Spleen (tissue), 11 donors: ENCODE measurements at regions not wholly inside any gene's neighbourhood (a gene's known extent, or its start where the extent isn't known, plus 50 kb on each side); places are given as distances from the start of the nearest gene placed in this dataset.

ENCODE experiments used
- DNase-seq: peaks from one replicate; pipeline ENCODE4 v3.0.0-alpha.2; 2020
- H3K27ac ChIP-seq, 8 donors: fragments of 200-600 bp; sonication (generic) in 7 of 8; 1 replicate in 4 of 8; 2 replicates in 4 of 8; pipeline versions ENCODE4 v1.5.0 to v1.8.0; 2016 to 2021; ENCODE audit warnings: inconsistent platforms in 4 of 8, mild to moderate bottlenecking in 4 of 8, moderate library complexity in 1 of 8
- H3K27me3 ChIP-seq, 7 donors: fragments of 200-600 bp; sonication (generic) in 6 of 7; replicated peaks in 1 of 7; 1 replicate in 4 of 7; 2 replicates in 3 of 7; pipeline versions ENCODE4 v1.5.0 to v1.8.0; 2016 to 2021; ENCODE audit warnings: inconsistent platforms in 3 of 7, mild to moderate bottlenecking in 1 of 7
- H3K36me3 ChIP-seq, 6 donors: fragments of 200-600 bp; sonication (generic) in 5 of 6; 1 replicate in 4 of 6; 2 replicates in 2 of 6; pipeline versions ENCODE4 v1.5.0 to v1.8.0; 2016 to 2021; ENCODE audit warnings: inconsistent platforms in 2 of 6
- H3K4me1 ChIP-seq, 6 donors: fragments of 200-600 bp; sonication (generic) in 5 of 6; 1 replicate in 3 of 6; 2 replicates in 3 of 6; pipeline versions ENCODE4 v1.5.0 to v1.8.0; 2016 to 2021; ENCODE audit warnings: inconsistent platforms in 3 of 6
- H3K4me3 ChIP-seq, 8 donors: fragments of 200-600 bp; sonication (generic) in 7 of 8; 1 replicate in 4 of 8; 2 replicates in 4 of 8; pipeline versions ENCODE4 v1.5.0 to v1.8.0; 2016 to 2021; ENCODE audit warnings: inconsistent platforms in 4 of 8, mild to moderate bottlenecking in 4 of 8, moderate library complexity in 2 of 8
- H3K9me3 ChIP-seq, 8 donors: fragments of 200-600 bp; sonication (generic) in 7 of 8; 1 replicate in 4 of 8; 2 replicates in 4 of 8; pipeline versions ENCODE4 v1.5.0 to v1.8.0; 2016 to 2021; ENCODE audit warnings: inconsistent platforms in 4 of 8
- POLR2A ChIP-seq, 3 donors: fragments of 450-650 bp; IDR thresholded peaks; one replicate each; pipeline ENCODE4 v1.5.1; 2017; ENCODE audit warnings: antibody characterized with exemption in 3 of 3, mild to moderate bottlenecking in 1 of 3
- POLR2AphosphoS5 ChIP-seq, 3 donors: sonication (generic); formaldehyde crosslinking; IDR thresholded peaks; one replicate each; pipeline ENCODE4 v1.5.1; 2017; ENCODE audit warnings: antibody characterized with exemption in 3 of 3
- WGBS, 5 donors: extraction: QIAGEN DNeasy Blood & Tissue Kit in 3 of 5; methylation state at CpG; one replicate each; pipeline versions ENCODE4 v1.1.5 to v1.1.7; 2013 to 2018; 5-methylcytosine and 5-hydroxymethylcytosine counted together
- intact Hi-C: fragments of 100-400 bp; cut with DNase I; formaldehyde crosslinking; loops from one replicate; pipeline ENCODE4 v1.15.0; 2023; ENCODE audit warnings: low total_unique reads
- TF ChIP-seq, protein P1 (sequence below), 11 experiments: fragments of 200-600 bp in 7 of 11; fragments of 450-650 bp in 4 of 11; sonication (generic) in 4 of 11; IDR thresholded peaks in 8 of 11; conservative IDR thresholded peaks in 3 of 11; 1 replicate in 7 of 11; 2 replicates in 4 of 11; pipeline versions ENCODE4 v1.4.0 to v1.8.0; 2016 to 2021; ENCODE audit warnings: antibody characterized with exemption in 11 of 11, inconsistent platforms in 4 of 11, mild to moderate bottlenecking in 1 of 11
- donor health status: healthy with polysubstance abuse.
- donor health status: DM: no; HTN: no; CAD: no; lungs with moderate emphysema.
- donor health status: DM: no; HTN: no; CAD: no.
- donor health status: Bipolar disorder and iron deficiency.
- donor health status: healthy.
- donor health status: DM: no; HTN: no; CAD: no.
- donor health status: DM: yes; HTN: yes; CAD: no.

DNA sequence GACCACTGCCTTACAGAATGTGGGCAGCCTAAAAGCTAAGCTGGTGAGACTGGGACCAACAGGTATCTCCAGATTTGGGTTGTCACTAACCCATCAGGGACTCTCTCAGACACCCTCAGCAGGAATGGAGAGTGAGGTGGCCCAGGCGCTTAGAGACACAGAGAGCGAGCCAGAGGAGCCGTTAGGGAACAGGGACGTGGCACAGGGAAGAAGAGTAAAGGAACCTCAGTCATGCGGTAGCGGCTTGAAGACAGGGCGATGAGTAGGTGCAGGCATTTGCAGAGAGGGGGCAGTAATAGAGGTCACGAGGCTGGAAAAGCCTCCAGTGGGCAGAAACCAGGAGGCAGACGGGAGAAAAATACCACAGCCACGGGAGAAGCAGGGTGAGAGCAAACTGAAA, 158.0 kb upstream of the CCND2 start:
- TF ChIP-seq POLR2A (IDR thresholded peaks at IDR 0.05): no peak
- TF ChIP-seq, protein P1, sequence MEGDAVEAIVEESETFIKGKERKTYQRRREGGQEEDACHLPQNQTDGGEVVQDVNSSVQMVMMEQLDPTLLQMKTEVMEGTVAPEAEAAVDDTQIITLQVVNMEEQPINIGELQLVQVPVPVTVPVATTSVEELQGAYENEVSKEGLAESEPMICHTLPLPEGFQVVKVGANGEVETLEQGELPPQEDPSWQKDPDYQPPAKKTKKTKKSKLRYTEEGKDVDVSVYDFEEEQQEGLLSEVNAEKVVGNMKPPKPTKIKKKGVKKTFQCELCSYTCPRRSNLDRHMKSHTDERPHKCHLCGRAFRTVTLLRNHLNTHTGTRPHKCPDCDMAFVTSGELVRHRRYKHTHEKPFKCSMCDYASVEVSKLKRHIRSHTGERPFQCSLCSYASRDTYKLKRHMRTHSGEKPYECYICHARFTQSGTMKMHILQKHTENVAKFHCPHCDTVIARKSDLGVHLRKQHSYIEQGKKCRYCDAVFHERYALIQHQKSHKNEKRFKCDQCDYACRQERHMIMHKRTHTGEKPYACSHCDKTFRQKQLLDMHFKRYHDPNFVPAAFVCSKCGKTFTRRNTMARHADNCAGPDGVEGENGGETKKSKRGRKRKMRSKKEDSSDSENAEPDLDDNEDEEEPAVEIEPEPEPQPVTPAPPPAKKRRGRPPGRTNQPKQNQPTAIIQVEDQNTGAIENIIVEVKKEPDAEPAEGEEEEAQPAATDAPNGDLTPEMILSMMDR (IDR thresholded peaks at IDR 0.05 in 8 of 11, conservative IDR thresholded peaks at IDR 0.05 in 3 of 11): no peak
- no peak for TF ChIP-seq POLR2AphosphoS5 (IDR thresholded peaks at IDR 0.05)
- no peak overlapping the region for H3K4me3 ChIP-seq
- no peak overlapping the region for H3K27ac ChIP-seq
- intact Hi-C loops: no loop called here
- WGBS, 5 donors: 60 to 76% (median 65%) methylated on average over 10 of the region's 10 CpGs
- H3K4me1 ChIP-seq: peaks cover 17 to 51% (median 45%) of the 10 kb centered on the region in 6 donors
- no peaks in the 10 kb centered on the region for H3K9me3 ChIP-seq
- no peaks in the 10 kb centered on the region for H3K36me3 ChIP-seq
- no peak for DNase-seq
- peaks cover 0 to 36% (median 0%) of the 10 kb centered on the region in 7 donors for H3K27me3 ChIP-seq

DNA sequence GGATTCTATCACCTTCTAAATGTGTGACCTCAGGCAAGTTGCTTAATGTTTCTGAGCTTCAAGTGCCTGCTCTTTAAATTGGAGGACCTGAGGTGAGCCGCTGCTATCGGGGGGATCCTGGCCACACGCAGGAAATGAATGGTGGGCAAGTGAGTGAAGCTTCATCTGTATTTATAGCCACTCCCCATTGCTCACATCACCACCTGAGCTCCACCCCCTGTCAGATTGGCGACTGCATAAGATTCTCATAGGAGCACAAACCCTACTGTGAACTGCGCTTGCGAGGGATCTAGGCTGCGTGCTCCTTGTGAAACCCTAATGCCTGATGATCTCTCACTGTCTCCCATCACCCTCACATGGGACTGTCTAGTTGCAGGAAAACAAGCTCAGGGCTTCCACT, 158.6 kb upstream of the CCND2 start:
- Histone ChIP-seq H3K4me3 (no peak overlapping the region), H3K4me1 (peaks cover 17 to 51% (median 45%) of the 10 kb centered on the region in 6 donors), H3K27me3 (peaks cover 0 to 37% (median 0%) of the 10 kb centered on the region in 7 donors), H3K36me3 (no peaks in the 10 kb centered on the region), H3K27ac (no peak overlapping the region), H3K9me3 (no peaks in the 10 kb centered on the region)
- no peak for DNase-seq
- WGBS, 5 donors: 51 to 60% (median 52%) methylated on average over 7 of the region's 7 CpGs
- intact Hi-C loops: no loop called here
- no peak for TF ChIP-seq POLR2A (IDR thresholded peaks at IDR 0.05)
- no peak for TF ChIP-seq POLR2AphosphoS5 (IDR thresholded peaks at IDR 0.05)
- TF ChIP-seq, protein P1 (IDR thresholded peaks at IDR 0.05 in 8 of 11, conservative IDR thresholded peaks at IDR 0.05 in 3 of 11): no peak

DNA sequence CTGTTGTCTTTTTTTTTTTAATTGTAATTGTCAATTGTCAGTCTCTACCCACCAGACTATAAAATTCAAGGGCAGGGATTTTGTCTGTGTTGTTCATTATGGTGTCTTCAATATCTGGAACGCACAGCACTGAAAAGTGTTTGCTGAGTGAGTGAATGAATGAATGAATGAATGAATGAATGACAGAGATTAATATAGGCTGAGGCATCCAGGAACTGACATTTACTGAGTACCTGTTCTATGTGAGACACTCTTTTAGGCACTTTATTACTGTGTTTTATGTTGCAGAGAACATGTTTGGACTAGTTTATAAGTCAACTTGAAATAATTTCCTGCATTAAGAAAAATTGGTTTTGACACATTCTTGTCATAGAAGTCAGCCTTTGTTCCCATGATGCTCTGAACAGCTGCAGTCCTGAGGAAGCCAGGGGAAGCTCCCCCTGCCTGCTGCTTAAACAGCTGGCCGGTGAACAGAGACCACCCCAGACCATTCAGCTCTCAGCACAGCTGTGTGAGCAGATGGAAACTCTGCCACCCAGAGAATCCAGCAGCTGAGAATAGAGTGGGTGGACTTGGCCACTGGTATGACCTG, 160.7 kb upstream of the CCND2 start:
- DNase-seq: no peak
- intact Hi-C loops: no loop called here
- WGBS, 5 donors: 63 to 79% (median 76%) methylated on average over 2 of the region's 2 CpGs
- TF ChIP-seq POLR2AphosphoS5 (IDR thresholded peaks at IDR 0.05) (no peak), POLR2A (IDR thresholded peaks at IDR 0.05) (no peak)
- TF ChIP-seq, protein P1 (IDR thresholded peaks at IDR 0.05 in 8 of 11, conservative IDR thresholded peaks at IDR 0.05 in 3 of 11): no peak
- H3K36me3 ChIP-seq: no peaks in the 10 kb centered on the region
- H3K9me3 ChIP-seq: no peaks in the 10 kb centered on the region
- peaks cover 11 to 38% (median 28%) of the 10 kb centered on the region in 6 donors for H3K4me1 ChIP-seq
- H3K27me3 ChIP-seq: peaks cover 0 to 37% (median 0%) of the 10 kb centered on the region in 7 donors
- no peak overlapping the region for H3K27ac ChIP-seq
- no peak overlapping the region for H3K4me3 ChIP-seq

DNA sequence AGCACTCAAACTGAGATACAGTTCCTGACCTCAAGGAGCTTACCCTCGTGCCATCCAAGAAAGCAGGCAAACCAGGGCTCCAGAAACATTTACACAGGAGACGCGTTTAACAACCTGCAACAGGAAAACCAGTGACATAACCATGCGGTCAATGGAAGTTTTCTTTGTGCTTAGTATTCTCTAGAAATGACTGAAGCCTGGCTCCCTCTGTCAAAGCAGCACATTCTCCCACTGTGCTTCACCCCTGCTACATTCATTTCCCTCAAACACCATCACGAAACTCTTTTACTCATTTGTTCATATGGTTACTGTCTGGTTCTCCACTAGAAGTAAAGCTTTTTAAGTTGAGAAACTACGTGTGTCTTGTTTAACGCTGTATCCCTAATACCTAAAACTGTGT, 161.3 kb upstream of the CCND2 start:
- 55 to 85% (median 58%) methylated on average over 7 of the region's 7 CpGs for WGBS, 5 donors
- intact Hi-C loops: no loop called here

More for the DNA sequence above, 161.3 kb upstream of the CCND2 start:
- H3K27me3 ChIP-seq: peaks cover 0 to 37% (median 0%) of the 10 kb centered on the region in 7 donors
- no peaks in the 10 kb centered on the region for H3K36me3 ChIP-seq
- H3K4me1 ChIP-seq: peaks cover 12 to 38% (median 25%) of the 10 kb centered on the region in 6 donors
- no peak for TF ChIP-seq POLR2A (IDR thresholded peaks at IDR 0.05)
- TF ChIP-seq, protein P1 (IDR thresholded peaks at IDR 0.05 in 8 of 11, conservative IDR thresholded peaks at IDR 0.05 in 3 of 11): no peak
- TF ChIP-seq POLR2AphosphoS5 (IDR thresholded peaks at IDR 0.05): no peak
- no peak overlapping the region for H3K4me3 ChIP-seq
- DNase-seq: no peak
- no peak overlapping the region for H3K27ac ChIP-seq
- H3K9me3 ChIP-seq: no peaks in the 10 kb centered on the region
